ENCODE measurements at regions not wholly inside any gene's neighbourhood (a gene's known extent, or its start where the extent isn't known, plus 50 kb on each side); places are given as distances from the start of the nearest gene placed in this dataset.

DNA sequence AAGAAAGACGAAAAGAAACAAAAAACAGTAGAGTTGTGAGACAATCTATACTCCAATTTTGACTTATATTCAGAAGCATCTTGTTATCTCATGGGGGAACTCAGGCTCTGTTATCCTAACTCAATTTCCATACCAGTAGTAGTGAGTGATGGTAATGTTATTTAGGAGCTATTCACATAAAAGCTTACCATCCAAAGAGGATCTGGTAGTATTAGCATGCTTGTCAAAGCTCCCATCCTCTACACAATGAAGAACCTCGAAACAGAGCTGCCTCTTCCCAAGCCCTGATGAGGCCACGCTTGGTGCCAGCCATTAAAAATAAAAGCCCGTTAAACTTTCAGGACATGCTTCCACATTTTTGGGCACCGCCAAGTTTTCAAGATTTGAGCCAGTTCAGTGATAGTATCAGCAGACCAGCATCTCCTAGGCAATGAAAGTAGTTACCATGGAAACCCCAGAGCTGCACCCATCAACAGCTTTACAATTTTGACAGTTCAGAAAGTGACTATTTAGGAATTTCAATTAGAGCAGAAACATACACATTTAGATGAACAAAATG, 173.3 kb downstream of the CD83 start:
- H2AFZ ChIP-seq (ENCODE audit: low read depth, low read length), result no peak overlapping the region
- H3K27ac Mint-ChIP-seq (ENCODE audit: unreplicated experiment), result no peak overlapping the region
- H3K4me2 ChIP-seq (ENCODE audit: low read length), result no peak overlapping the region
- no peak overlapping the region for H3K4me3 Mint-ChIP-seq (ENCODE audit: unreplicated experiment)
- DNase-seq (ENCODE audit: low read depth), result no peak
- H3K36me3 Mint-ChIP-seq (ENCODE audit: low read depth, unreplicated experiment), result no peaks in the 10 kb centered on the region
- H3K4me1 Mint-ChIP-seq (ENCODE audit: low read depth, unreplicated experiment), result peaks cover 10% of the 10 kb centered on the region
- no peaks in the 10 kb centered on the region for H3K36me3 ChIP-seq (ENCODE audit: insufficient read depth, low read length)
- no peaks in the 10 kb centered on the region for H3K9me3 Mint-ChIP-seq (ENCODE audit: unreplicated experiment)
- H3K4me1 ChIP-seq (ENCODE audit: insufficient read depth, low read length), result peaks cover 11% of the 10 kb centered on the region
- H3K27me3 Mint-ChIP-seq (ENCODE audit: low read depth, unreplicated experiment), result peaks cover 5% of the 10 kb centered on the region
- H3K9ac ChIP-seq (ENCODE audit: low read length), result no peak overlapping the region
- H3K79me2 ChIP-seq (ENCODE audit: insufficient read depth, low read length), result no peaks in the 10 kb centered on the region
- FAIRE-seq, result no peak
- no peaks in the 10 kb centered on the region for H3K27me3 ChIP-seq (ENCODE audit: insufficient read depth, low read length)
- H3K27ac ChIP-seq (ENCODE audit: low read depth, low read length), result no peak overlapping the region
- TF ChIP-seq, protein P1, sequence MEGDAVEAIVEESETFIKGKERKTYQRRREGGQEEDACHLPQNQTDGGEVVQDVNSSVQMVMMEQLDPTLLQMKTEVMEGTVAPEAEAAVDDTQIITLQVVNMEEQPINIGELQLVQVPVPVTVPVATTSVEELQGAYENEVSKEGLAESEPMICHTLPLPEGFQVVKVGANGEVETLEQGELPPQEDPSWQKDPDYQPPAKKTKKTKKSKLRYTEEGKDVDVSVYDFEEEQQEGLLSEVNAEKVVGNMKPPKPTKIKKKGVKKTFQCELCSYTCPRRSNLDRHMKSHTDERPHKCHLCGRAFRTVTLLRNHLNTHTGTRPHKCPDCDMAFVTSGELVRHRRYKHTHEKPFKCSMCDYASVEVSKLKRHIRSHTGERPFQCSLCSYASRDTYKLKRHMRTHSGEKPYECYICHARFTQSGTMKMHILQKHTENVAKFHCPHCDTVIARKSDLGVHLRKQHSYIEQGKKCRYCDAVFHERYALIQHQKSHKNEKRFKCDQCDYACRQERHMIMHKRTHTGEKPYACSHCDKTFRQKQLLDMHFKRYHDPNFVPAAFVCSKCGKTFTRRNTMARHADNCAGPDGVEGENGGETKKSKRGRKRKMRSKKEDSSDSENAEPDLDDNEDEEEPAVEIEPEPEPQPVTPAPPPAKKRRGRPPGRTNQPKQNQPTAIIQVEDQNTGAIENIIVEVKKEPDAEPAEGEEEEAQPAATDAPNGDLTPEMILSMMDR (IDR thresholded peaks at IDR 0.05; ENCODE audit: insufficient read depth, low read depth, low read length), result no peak
- TF ChIP-seq EZH2 (IDR thresholded peaks at IDR 0.05; ENCODE audit: insufficient read depth, low read length), result no peak
- no peaks in the 10 kb centered on the region for H3K9me3 ChIP-seq (ENCODE audit: insufficient read depth, low read depth, low read length)
- no peak overlapping the region for H3K4me3 ChIP-seq (ENCODE audit: insufficient read depth, low read depth, low read length)
- no peaks in the 10 kb centered on the region for H4K20me1 ChIP-seq (ENCODE audit: insufficient read depth, low read length)

DNA sequence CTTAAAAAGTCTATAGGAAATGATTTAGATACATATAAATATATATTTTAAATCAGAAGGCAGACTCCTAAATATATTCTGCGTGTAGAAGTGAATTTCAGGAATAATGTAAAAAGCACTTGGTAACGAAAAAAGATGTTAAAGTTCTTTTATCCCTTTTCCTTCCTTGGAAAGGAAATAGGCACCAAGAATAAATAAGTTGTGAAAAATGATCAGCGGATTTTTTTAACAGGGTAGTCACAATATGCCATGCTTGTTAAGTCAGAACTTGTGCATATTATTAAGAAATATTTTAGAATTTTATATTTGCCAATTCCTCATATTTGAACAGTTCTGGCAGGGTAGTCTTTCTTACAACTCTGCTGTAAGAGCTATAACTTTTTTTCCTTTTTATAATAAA, 173.8 kb downstream of the CD83 start:
- no peak overlapping the region for H3K27ac ChIP-seq (ENCODE audit: low read depth, low read length)
- H3K79me2 ChIP-seq (ENCODE audit: insufficient read depth, low read length), result no peaks in the 10 kb centered on the region
- no peaks in the 10 kb centered on the region for H3K36me3 ChIP-seq (ENCODE audit: insufficient read depth, low read length)
- no peaks in the 10 kb centered on the region for H4K20me1 ChIP-seq (ENCODE audit: insufficient read depth, low read length)
- no peak overlapping the region for H2AFZ ChIP-seq (ENCODE audit: low read depth, low read length)
- no peak for DNase-seq (ENCODE audit: low read depth)
- TF ChIP-seq EZH2 (IDR thresholded peaks at IDR 0.05; ENCODE audit: insufficient read depth, low read length), result no peak
- TF ChIP-seq, protein P1 (IDR thresholded peaks at IDR 0.05; ENCODE audit: insufficient read depth, low read depth, low read length), result no peak
- H3K9me3 Mint-ChIP-seq (ENCODE audit: unreplicated experiment), result no peaks in the 10 kb centered on the region
- H3K4me1 Mint-ChIP-seq (ENCODE audit: low read depth, unreplicated experiment), result peaks cover 5% of the 10 kb centered on the region
- no peak overlapping the region for H3K4me3 Mint-ChIP-seq (ENCODE audit: unreplicated experiment)
- no peak overlapping the region for H3K4me2 ChIP-seq (ENCODE audit: low read length)
- H3K4me1 ChIP-seq (ENCODE audit: insufficient read depth, low read length), result peaks cover 6% of the 10 kb centered on the region
- no peak for FAIRE-seq
- peaks cover 5% of the 10 kb centered on the region for H3K27me3 Mint-ChIP-seq (ENCODE audit: low read depth, unreplicated experiment)
- no peak overlapping the region for H3K4me3 ChIP-seq (ENCODE audit: insufficient read depth, low read depth, low read length)
- H3K9me3 ChIP-seq (ENCODE audit: insufficient read depth, low read depth, low read length), result no peaks in the 10 kb centered on the region
- no peak overlapping the region for H3K9ac ChIP-seq (ENCODE audit: low read length)
- H3K36me3 Mint-ChIP-seq (ENCODE audit: low read depth, unreplicated experiment), result no peaks in the 10 kb centered on the region
- no peak overlapping the region for H3K27ac Mint-ChIP-seq (ENCODE audit: unreplicated experiment)
- H3K27me3 ChIP-seq (ENCODE audit: insufficient read depth, low read length), result no peaks in the 10 kb centered on the region

DNA sequence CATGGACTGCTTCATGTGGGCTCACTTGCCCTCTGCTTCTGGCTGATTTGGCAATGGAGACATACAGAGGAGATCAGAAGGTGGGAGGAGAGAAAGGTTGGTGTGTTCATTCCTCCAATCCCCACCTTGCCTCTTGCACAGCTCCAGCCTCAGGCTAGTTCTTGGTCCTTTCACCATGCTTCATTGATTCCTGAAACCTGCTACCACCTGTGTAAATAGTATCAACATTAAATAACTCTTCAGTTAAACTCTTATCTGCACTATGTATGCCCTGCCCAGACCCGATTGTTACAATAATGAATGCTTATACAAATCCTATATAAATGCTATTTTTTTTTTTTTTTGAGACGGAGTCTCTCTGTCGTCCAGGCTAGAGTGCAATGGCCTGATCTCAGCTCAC, 174.5 kb downstream of the CD83 start:
- Mint-ChIP-seq H3K9me3 (ENCODE audit: unreplicated experiment) (no peaks in the 10 kb centered on the region), H3K36me3 (ENCODE audit: low read depth, unreplicated experiment) (no peaks in the 10 kb centered on the region), H3K27ac (ENCODE audit: unreplicated experiment) (no peak overlapping the region), H3K27me3 (ENCODE audit: low read depth, unreplicated experiment) (peaks cover 5% of the 10 kb centered on the region), H3K4me1 (ENCODE audit: low read depth, unreplicated experiment) (no peaks in the 10 kb centered on the region), H3K4me3 (ENCODE audit: unreplicated experiment) (no peak overlapping the region)
- no peaks in the 10 kb centered on the region for H3K4me1 ChIP-seq (ENCODE audit: insufficient read depth, low read length)
- no peaks in the 10 kb centered on the region for H3K79me2 ChIP-seq (ENCODE audit: insufficient read depth, low read length)
- no peak for TF ChIP-seq EZH2 (IDR thresholded peaks at IDR 0.05; ENCODE audit: insufficient read depth, low read length)
- TF ChIP-seq, protein P1 (IDR thresholded peaks at IDR 0.05; ENCODE audit: insufficient read depth, low read depth, low read length), result no peak
- H3K27ac ChIP-seq (ENCODE audit: low read depth, low read length), result no peak overlapping the region
- H3K9ac ChIP-seq (ENCODE audit: low read length), result no peak overlapping the region
- no peaks in the 10 kb centered on the region for H3K36me3 ChIP-seq (ENCODE audit: insufficient read depth, low read length)
- no peak overlapping the region for H3K4me2 ChIP-seq (ENCODE audit: low read length)
- H3K4me3 ChIP-seq (ENCODE audit: insufficient read depth, low read depth, low read length), result no peak overlapping the region
- FAIRE-seq, result no peak
- H4K20me1 ChIP-seq (ENCODE audit: insufficient read depth, low read length), result no peaks in the 10 kb centered on the region
- no peak for DNase-seq (ENCODE audit: low read depth)
- no peak overlapping the region for H2AFZ ChIP-seq (ENCODE audit: low read depth, low read length)
- no peaks in the 10 kb centered on the region for H3K27me3 ChIP-seq (ENCODE audit: insufficient read depth, low read length)
- no peaks in the 10 kb centered on the region for H3K9me3 ChIP-seq (ENCODE audit: insufficient read depth, low read depth, low read length)
